GM21723 (cell line): ENCODE measurements at regions not wholly inside any gene's neighbourhood (a gene's known extent, or its start where the extent isn't known, plus 50 kb on each side); places are given as distances from the start of the nearest gene placed in this dataset.

Experiments
- ATAC-seq: cut with Tn5 transposase; IDR thresholded peaks from one replicate; pipeline ENCODE4 v1.9.1; 2021; ENCODE audit warnings: mild to moderate bottlenecking, moderate library complexity; ENCODE audit not compliant: unreplicated experiment

DNA sequence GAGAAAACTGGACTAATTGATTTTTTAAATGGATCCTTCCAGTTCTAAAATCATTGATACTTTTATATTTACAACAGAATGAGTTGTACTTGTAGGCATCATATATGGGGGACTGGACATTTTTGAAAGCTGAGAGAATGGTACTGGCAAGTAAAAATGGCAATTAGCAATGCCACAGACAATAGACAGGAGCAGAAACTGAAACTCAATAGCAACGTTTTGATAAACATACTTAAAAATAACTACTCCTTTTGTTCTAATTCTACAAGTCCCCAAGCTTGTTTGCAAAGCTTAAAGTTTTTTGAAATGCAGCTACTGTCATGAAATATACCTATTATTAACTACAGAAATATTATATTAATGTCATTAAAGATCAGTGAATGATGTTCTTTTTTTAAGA, 52.8 kb upstream of the FBXL7 start:
- no peak for ATAC-seq

DNA sequence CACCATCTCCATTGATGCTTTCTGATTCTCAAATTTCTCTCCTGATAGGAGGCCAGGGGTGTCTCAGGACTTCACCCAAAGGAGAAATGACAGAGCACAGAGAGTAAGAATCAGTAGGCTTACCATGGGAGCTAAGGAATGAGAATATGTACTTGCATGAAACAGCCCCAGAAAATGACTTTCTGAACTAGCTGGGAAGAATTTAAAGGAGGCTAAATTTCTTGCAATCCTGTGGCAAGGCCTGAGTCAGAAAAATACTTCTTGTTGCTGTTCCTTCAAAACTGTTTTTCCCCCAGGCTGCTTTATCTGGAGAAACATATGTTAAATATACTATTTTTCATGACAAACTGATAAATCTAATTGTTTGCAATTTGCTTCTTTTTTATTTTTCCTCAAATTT, 53.4 kb upstream of the FBXL7 start:
- ATAC-seq, result no peak

DNA sequence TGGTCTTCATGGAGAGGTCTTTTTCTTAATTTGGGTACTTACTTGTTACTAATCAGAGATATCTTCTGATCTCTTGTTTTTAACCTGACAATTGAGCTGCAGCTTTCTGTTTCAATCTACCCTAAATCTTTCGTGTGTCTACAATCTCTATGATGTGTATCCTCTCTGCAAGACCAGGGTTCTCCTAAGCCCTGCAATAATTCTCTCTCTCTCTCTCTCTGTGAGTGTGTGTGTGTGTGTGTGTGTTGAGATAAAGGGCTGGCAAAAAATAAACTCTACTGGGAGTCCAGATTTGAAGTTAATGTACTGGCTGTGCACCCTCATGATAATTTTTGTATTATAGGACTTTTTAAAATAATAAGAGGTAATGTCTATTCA, 57.8 kb upstream of the FBXL7 start:
- peak; percentile 26 for ATAC-seq

DNA sequence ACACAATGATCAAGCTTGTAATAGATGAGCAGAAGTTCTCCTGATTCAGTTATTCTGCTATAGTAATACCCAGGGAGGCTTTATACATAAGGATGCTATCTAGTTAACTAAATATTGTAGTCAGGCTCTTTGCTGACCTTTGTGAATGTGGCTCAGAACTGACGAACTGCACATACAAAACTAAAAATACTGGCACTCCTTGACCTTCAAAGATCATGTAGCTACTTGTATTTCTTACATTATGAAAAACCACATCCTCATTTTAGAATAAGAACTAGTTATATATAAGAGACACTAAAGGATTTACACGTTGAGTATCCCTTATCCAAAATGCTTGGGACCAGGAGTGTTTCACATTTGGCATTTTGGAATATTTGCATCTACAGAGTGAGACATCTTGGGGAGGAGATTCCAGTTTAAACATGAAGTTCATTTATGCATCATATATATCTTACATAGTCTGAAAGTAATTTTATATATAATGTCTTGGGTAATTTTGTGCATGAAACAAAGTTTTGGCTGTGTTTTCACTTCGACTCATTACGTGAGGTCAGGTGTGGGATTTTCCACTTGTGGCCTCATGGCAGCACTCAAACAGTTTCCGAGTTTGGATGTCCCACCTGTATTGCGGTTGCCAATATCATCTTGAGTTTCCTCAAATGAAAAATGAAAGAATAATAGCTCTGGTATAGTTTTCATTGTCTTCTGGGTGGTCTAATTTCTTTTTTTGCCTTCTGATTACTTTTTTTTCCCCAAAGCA, 58.4 kb upstream of the FBXL7 start:
- peak; percentile 56 for ATAC-seq

DNA sequence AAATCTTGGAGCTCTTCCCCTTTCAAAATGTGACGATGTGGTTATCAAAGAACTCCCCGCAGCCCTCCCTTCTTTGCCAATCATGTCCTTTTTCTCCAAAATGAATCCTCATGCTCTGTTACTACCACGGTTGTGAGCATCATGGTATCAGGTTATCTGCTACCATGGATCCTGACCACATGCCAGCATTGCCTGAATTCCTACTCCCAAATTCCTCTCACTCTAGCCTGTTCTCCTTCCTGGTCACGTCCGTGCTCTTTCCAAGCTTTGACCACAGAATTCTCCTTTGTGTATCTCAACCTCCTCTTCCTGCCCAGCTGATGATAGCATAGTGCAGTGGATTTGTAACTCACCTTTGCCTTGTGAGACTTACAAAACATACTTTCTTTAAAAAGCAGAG, 59.5 kb upstream of the FBXL7 start:
- ATAC-seq, result no peak

DNA sequence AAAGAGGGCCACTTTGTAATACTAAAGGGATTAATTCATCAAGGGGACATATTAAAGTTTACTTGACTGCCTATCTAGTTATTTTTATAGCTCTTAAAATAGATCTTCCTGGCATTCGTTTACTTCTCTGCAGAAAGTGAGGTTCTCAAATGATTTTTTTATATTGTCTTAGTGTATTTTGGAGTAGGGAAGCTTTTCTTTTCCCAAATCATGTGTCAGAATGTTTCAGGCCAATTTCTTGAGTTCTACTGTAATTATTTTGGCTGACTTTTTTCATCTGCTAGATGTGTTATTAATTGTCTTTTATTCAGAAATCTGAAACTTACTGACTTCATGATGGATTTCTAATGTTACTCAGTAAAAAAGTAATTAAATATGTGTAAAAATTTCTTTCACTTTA, 60.2 kb upstream of the FBXL7 start:
- no peak for ATAC-seq

DNA sequence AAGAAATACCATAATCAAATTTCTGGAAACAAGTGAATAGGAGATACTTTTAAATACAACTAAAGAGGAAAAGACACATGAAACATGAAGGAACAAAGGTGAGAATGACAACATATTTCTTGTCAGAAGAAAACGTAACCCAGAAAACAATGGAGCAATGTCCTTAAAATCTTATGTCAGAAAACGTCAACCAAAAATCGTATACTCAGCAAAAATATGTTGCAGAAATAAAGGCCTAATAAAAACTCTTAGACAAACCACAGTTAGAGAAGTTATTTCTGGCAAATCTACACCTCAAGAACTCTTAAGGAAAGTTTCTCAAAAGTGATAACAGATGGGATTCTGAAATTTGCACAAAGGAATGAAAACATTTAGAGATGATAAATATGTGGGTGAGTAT, 66.3 kb upstream of the FBXL7 start:
- ATAC-seq, result no peak

DNA sequence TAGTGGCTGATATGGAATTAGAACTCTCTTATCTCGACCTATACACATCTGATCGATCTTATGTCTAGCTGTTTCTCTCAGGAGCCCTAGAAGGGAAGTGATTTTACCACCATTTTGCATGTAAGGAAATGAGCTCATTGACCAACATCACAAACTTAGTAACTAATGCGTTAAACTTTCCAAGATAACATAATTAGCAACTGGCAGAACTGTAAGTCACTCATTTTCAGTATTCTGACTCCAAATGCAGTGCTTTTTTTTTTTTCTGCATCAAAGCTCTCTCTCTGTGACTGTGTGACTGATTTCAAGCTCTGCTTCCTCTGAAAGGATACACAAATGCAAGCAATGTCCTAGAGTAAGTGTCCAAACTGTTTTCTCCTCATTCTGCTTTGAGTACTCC, 68.1 kb upstream of the FBXL7 start:
- no peak for ATAC-seq

DNA sequence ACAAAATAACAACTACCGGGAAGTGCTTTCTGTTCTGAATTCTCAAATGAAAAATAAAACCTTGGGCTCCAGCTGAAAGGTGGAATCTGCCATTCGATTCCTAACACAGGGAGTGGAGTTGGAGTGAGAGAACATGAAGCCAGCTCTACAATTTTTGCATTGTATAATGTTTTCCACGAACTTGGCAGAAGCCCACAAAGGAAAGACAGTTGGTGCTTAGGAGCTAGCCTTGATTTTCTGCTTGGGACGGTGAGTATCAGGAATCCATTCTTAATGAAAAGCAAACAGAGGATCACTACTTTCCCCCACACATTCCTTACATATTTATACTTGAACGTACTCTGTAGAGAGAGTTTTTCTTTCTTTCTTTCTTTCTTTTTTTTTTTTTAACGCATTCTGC, 74.2 kb upstream of the FBXL7 start:
- ATAC-seq, result no peak

DNA sequence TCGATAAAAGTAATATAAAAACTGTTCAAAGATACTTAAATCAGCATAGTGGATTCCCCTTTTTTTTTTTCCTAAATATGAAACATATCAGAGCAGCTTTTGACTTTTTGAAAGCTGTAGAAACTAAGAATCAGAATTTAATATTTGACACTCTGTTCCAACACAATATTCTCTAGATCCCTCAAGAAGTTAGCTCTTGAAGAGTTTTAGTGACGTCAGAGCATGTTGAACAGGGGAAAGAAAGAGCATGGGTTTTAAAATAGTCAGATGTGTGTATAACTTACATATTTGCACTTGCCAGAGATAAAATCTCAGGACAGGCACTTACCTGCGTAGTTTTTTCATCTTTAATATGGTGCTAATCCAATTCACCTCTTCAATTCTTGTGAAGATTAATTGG, 75.2 kb upstream of the FBXL7 start:
- no peak for ATAC-seq

DNA sequence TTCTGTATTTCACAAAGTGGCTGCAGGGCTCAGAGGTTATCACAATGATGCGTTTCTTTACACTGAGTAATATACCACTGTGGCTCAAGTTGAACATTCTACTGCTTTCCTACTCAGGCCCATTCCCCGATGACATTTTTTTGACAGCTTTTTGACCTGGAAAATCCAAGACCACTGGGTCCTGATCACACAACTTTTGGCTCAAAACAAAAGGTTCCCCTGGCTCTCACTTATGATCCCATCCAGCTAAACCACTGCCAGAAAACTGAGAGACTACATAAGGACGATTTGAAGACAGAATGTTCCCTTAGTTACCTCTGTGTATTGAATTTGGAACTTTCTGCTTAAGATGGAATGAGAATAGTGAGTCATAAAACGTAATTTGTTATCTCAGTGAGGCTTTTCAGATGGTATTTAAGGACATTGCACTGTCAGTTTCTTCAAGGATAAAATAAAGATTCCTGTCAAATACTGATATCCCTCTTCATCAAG, 78.0 kb upstream of the FBXL7 start:
- no peak for ATAC-seq

DNA sequence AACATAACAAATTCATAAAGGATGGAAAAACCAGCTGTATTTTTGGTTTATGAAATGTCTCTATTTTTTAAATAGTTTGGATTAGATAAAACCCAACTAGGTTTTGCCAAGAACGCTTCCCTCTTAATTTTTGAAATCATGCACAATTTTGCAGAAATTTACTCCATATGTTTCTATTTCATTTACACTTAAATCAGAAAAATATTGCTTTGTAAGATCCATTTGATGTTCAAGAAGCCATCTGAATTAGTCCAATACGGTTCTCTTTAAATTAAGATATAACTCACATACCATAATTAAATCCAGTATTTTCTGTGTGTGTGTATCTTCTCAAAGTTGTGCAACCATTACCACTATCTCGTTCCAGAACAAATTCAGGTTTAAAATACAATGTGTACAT, 78.6 kb upstream of the FBXL7 start:
- ATAC-seq, result no peak

DNA sequence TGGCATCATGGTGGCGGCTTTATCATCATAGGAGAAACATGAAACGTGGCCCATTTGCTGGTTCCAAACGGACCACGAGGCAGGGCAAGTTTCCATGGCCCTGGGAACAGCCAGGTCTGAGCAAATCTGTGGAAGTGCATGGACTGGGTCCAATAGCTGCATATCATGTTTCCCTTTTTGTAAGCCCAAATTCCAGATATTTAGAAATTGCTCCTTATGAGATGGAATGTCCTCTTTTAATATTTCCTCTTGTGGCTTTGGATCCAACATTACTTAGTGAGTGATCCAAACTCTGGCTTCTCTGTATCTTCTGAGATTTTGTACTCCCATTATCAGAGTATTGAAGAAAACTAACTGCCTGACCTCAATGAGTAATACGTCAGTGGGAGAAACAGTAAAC, 79.8 kb upstream of the FBXL7 start:
- no peak for ATAC-seq

DNA sequence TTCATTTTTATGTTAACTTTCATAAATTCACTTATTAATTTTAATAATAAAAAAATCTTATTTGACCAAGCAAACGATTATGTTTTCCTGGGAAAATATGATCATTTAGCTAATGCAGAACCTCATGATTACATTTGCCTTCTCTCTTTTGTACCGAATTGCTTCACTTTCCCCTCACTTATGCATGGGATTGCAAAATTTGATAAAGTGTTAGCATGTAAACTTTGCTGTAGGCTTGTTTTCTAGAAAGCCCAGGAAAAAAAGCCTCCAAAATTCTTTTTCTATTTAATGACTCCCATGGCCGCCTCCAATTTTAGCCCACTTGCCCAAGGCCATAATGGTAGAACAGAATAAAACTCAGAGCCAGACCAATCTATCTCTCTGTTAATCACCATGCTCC, 82.8 kb upstream of the FBXL7 start:
- no peak for ATAC-seq

DNA sequence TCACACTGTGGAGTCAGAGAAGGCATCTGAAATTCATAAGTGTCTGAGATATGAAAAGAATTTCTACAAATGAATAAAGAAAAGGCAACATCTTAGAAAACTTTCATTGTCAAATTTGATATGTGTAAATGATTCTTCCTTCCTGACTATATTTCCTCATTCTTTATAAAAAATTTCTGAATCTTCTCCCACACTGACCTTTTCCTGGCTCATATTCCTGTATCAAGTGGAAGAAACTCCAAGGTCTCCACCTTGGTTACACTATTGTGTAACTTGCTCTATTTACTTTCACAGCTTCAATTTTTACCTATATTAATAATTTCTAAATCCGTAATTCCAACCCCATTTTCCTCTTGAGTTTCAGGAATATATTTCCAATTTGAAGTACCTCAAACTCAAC, 93.5 kb upstream of the FBXL7 start:
- ATAC-seq, result no peak

DNA sequence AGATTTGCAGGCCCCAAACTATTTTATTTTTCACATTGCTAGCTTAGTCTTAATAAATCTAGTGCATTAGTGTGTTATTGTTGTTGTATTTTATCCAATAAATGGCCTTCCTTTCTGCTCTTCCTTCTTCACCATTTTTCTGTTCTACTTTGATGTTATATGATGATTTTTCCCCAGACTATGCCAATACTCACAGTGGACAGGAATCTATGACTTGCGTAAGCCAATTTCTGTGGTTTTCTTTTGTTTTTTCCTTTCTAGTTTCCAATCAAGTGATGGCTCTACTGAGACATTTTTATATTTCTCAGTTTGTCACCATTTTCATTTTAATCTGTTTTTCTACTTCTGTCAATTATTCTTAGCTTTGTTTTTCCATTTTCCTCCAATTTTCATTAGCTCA, 106.8 kb upstream of the FBXL7 start:
- no peak for ATAC-seq

DNA sequence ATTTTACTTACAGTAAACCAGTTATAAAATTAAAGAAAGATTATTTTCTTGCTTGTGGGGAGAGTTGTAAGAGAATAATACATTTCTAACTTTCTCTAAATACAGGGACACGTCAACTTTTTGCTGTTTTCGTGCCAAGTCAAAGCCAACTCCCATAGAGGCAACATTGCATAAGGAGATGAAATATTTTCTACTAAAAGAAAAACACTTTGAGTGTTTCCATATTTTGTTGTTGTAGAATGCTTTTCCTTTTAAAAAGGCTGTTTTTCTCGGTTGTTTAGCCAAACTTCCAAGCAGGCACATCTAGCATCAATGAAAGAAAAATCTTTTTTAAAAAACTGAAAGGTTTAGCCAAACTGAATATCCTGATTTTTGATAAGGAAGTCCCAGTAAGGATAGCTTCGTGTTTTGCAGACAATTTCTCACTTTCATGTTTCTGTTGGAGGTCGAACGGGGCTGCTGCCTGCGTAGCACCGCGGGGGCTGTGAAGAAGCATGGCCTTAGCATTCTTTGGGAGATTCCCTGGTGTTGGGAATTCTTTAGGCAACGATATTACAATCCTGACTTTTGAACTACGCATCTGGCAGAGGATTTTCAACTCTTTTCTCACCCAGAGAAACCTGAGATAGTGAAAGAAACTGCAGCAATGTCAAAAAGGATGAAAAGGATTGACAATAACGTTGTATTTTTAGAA, 108.1 kb upstream of the FBXL7 start:
- ATAC-seq, result no peak

DNA sequence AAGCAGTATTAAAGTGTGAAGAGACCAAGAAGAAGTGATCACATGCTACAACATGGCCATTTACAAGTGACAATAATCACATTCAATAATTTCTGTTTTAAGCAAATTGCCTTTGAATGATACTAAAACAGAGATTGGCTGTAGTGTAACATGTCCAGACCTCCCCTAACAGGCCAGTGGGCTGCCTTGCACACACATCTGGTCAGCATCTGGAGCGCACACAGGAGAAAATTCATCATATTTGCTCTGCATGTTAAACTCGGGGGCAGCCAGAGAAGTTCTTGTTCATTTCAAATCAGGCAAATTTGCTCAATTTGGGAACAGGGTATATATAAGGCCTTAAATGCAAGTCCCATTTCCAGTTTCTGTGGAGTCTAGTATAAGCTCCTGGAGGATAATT, 111.1 kb upstream of the FBXL7 start:
- no peak for ATAC-seq

DNA sequence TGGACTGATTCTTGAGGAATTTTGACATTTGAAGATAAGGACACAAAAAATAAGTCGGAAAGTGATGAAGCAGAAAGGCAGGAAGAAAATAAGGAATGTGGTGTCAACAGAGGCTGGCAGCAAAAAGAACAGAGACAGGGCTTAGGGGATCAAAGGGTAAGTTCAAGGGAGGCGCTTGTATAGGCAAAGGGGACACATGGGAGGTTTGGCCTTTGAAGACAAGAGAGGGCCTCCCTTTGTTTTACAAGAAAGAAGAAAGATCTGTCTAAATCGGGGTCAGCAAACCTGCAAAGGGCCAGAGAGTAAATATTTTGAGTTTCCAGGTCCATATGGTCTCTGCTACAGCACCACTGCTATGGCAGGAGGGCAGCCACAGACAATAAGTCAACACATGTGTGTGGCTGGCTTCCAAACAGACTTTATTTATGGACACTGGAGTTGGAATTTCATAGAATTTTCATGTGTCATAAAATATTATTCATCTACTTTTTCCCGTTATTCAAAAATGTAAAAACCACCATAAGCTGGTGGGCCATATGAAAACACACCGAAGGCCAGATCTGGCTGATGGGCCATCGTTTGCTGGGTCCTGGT, 112.0 kb upstream of the FBXL7 start:
- no peak for ATAC-seq

DNA sequence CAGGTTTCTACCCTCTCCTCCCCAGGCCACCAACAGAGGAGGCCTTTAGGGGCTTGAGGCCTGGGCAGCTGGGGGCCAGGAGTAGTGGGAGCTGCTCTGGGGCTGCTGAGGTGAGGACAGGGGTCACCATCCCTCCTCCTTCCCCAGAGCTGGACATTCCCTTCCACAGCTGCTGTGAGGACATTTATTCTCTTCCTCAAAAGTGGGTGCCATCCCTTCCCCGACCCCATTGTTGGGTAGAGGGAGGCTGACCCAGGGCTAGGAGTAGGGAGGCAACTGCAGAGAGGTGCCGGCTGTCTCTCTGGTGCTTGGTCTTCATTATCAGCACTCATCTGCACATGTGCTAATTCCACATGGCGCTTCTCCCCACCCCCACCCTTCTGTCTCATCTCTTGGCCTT, 113.9 kb upstream of the FBXL7 start:
- no peak for ATAC-seq

DNA sequence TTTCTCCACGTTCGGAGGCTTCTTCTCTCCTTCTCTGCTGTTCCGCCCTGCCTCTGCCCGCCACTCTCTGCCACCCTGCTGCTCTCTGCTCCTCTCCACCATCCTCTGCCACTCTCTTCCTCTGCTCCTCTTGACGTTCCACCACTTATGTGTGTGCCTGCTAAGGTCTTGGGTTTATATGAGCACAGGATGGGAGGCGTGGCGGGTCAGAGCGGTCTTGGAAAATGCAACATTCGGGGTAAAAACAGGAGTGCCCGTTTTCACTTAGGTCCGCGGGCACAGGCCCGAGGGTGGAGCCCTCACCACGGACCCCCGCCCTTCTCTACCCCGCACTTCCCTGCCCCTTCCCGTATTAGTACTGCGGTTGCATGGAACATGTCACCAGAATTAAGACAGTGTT, 114.4 kb upstream of the FBXL7 start:
- no peak for ATAC-seq

DNA sequence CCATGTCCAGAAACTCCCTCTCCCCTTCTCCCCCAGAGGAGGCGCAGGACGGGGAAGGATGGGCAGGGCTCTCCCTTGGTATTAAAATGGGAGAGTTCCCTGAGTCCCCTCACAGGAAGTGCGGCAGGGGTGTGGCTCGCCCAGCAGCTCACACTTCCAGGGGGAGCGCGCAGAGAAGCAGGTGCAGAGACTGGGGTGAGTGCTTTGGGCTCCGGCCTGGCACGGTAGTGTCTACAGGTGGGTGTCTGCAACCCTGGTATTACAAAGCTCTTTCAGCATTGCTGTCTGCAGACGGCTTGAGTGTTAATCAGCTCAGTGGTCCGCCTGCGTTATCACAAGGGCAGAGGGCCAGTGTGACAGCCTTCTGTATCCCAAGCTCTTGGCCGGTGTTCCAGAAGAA, 114.9 kb upstream of the FBXL7 start:
- no peak for ATAC-seq
